ENCODE measurements at regions not wholly inside any gene's neighbourhood (a gene's known extent, or its start where the extent isn't known, plus 50 kb on each side); places are given as distances from the start of the nearest gene placed in this dataset.

DNA sequence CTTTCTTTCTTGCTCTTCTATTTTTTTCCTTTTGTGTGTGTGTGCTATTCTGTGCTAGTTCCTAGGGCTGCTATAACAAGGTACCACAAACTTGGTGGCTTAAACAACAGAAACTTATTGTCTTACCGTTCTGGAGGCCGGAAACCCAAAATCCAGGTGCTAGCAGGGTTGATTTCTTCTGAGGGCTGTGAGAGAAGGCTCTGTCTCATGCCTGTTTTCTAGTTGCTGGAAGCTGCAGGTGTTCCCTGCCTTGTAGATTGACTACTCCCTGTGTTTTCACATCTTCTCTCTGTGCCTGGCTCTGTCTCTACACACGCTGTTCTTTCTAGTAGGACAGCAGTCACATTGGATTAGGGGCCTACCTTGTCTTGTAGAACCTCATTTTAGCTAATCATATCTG lies 150.9 kb upstream of the DSCAM start:
- Histone ChIP-seq H4K8ac (ENCODE audit: low read depth in 2 of 2, low read length in 2 of 2) (no peak overlapping the region), H3K36me3 (ENCODE audit: control insufficient read depth, insufficient read depth, low read length) (no peaks in the 10 kb centered on the region), H3K4me1 (ENCODE audit: control insufficient read depth, insufficient read depth, low read length) (no peaks in the 10 kb centered on the region), H3K18ac (ENCODE audit: low read depth, low read length) (no peak overlapping the region), H3K27me3 (ENCODE audit: control insufficient read depth, insufficient read depth, low read length) (no peaks in the 10 kb centered on the region), H2AK5ac (ENCODE audit: low read depth, low read length) (no peak overlapping the region), H3K9me3 (ENCODE audit: control insufficient read depth, insufficient read depth, low read length) (peaks cover 29% of the 10 kb centered on the region), H2AFZ (replicated peaks; ENCODE audit: low read length, poor library complexity) (no peak overlapping the region), H3K9ac (ENCODE audit: low read depth, low read length) (no peak overlapping the region), H4K91ac (ENCODE audit: insufficient read depth, low read depth, low read length) (no peak overlapping the region), H3K4me2 (ENCODE audit: low read depth, low read length) (no peak overlapping the region), H3K4me3 (ENCODE audit: insufficient read depth, low read depth, low read length) (no peak overlapping the region), H3K14ac (replicated peaks; ENCODE audit: low read depth, low read length) (no peak overlapping the region), H2BK20ac (ENCODE audit: low read depth, low read length) (no peak overlapping the region), H3K4ac (ENCODE audit: low read depth, low read length) (no peak overlapping the region), H3K27ac (ENCODE audit: insufficient read depth, low read length) (no peak overlapping the region), H3K79me1 (ENCODE audit: low read depth in 1 of 2, low read length in 2 of 2) (no peaks in the 10 kb centered on the region), H2BK120ac (ENCODE audit: low read depth, low read length) (no peak overlapping the region), H3K23ac (ENCODE audit: low read depth, low read length) (no peak overlapping the region), H2BK5ac (ENCODE audit: low read depth, low read length, poor library complexity, severe bottlenecking) (no peak overlapping the region), H3K56ac (ENCODE audit: extremely low read depth, insufficient read depth, low read length) (no peak overlapping the region), H2AK9ac (replicated peaks; ENCODE audit: low read depth, low read length, poor library complexity) (no peak overlapping the region), H4K20me1 (ENCODE audit: insufficient read depth, low read length) (no peaks in the 10 kb centered on the region), H4K5ac (ENCODE audit: low read depth, low read length) (no peak overlapping the region), H3K9me1 (ENCODE audit: insufficient read depth, low read length) (no peaks in the 10 kb centered on the region), H2BK15ac (ENCODE audit: low read depth, low read length) (no peak overlapping the region)
- in situ Hi-C loops (cut with MboI; ENCODE audit: low sequenced_read_pairs) (no loop called here), intact Hi-C loops (cut with micrococcal nuclease) (no loop called here), dilution Hi-C loops (cut with HindIII; ENCODE audit: low sequenced_read_pairs, unreplicated experiment) (no loop called here)
- no CpG with 5 or more reads among the region's 3 CpGs for WGBS, 2 experiments (ENCODE audit: extremely low coverage in 2 of 2, insufficient read length in 1 of 2)
- CTCF ChIA-PET = no interaction called here
- POLR2A ChIA-PET (ENCODE audit: unreplicated experiment) = no interaction called here
- DNase-seq = no peak
- BruUV-seq (replicated peaks) = no TSS peak
- no peak for ATAC-seq (ENCODE audit: low read depth)
- no peak for TF ChIP-seq MAFK (IDR thresholded peaks at IDR 0.05; ENCODE audit: low read depth, low read length)
- TF ChIP-seq CEBPB (IDR thresholded peaks at IDR 0.05; ENCODE audit: low read depth, low read length) = no peak
- TF ChIP-seq CHD1 (IDR thresholded peaks at IDR 0.05; ENCODE audit: low read depth, low read length) = no peak
- TF ChIP-seq RAD21 (IDR thresholded peaks at IDR 0.05; ENCODE audit: low read length) = no peak
- no peak for TF ChIP-seq RFX5 (IDR thresholded peaks at IDR 0.05; ENCODE audit: low read depth, low read length)
- TF ChIP-seq, protein P1, sequence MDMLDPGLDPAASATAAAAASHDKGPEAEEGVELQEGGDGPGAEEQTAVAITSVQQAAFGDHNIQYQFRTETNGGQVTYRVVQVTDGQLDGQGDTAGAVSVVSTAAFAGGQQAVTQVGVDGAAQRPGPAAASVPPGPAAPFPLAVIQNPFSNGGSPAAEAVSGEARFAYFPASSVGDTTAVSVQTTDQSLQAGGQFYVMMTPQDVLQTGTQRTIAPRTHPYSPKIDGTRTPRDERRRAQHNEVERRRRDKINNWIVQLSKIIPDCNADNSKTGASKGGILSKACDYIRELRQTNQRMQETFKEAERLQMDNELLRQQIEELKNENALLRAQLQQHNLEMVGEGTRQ (IDR thresholded peaks at IDR 0.05; ENCODE audit: low read depth, low read length) = no peak
- no peak for TF ChIP-seq FOS (IDR thresholded peaks at IDR 0.05; ENCODE audit: low read depth, low read length)
- no peak for TF ChIP-seq NFE2L2 (IDR thresholded peaks at IDR 0.05; ENCODE audit: low read depth, low read length)
- no peak for TF ChIP-seq MAZ (IDR thresholded peaks at IDR 0.05; ENCODE audit: borderline replicate concordance, low read depth, low read length)
- TF ChIP-seq, protein P2, sequence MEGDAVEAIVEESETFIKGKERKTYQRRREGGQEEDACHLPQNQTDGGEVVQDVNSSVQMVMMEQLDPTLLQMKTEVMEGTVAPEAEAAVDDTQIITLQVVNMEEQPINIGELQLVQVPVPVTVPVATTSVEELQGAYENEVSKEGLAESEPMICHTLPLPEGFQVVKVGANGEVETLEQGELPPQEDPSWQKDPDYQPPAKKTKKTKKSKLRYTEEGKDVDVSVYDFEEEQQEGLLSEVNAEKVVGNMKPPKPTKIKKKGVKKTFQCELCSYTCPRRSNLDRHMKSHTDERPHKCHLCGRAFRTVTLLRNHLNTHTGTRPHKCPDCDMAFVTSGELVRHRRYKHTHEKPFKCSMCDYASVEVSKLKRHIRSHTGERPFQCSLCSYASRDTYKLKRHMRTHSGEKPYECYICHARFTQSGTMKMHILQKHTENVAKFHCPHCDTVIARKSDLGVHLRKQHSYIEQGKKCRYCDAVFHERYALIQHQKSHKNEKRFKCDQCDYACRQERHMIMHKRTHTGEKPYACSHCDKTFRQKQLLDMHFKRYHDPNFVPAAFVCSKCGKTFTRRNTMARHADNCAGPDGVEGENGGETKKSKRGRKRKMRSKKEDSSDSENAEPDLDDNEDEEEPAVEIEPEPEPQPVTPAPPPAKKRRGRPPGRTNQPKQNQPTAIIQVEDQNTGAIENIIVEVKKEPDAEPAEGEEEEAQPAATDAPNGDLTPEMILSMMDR (conservative IDR thresholded peaks at IDR 0.05; ENCODE audit: low read depth, low read length) = no peak
- TF ChIP-seq POLR2A (IDR thresholded peaks at IDR 0.05; ENCODE audit: low read depth, low read length) = no peak
- no peak for TF ChIP-seq SMC3 (IDR thresholded peaks at IDR 0.05; ENCODE audit: low read depth, low read length)
- TF ChIP-seq RCOR1 (IDR thresholded peaks at IDR 0.05; ENCODE audit: insufficient replicate concordance, low read length) = no peak
